ENCODE measurements at regions not wholly inside any gene's neighbourhood (a gene's known extent, or its start where the extent isn't known, plus 50 kb on each side); places are given as distances from the start of the nearest gene placed in this dataset.
A peak's percentile ranks its signal among the peaks of the same experiment; 100 is the strongest.

- Histone ChIP-seq H3K27ac (replicated peaks) (no peak overlapping the region), H3K4me1 (no peaks in the 10 kb centered on the region), H3K4me3 (no peak overlapping the region), H3K27me3 (ENCODE audit: low read depth) (no peaks in the 10 kb centered on the region), H3K9me3 (replicated peaks) (no peaks in the 10 kb centered on the region), H3K36me3 (no peaks in the 10 kb centered on the region)
- intact Hi-C loops (cut with micrococcal nuclease) = loop anchor here (5.0 to 10.0 kb wide), 2 partner anchors 216 to 813 kb away; no protein-coding TSS in a partner anchor
- TF ChIP-seq CTCF (IDR thresholded peaks at IDR 0.05; ENCODE audit: borderline replicate concordance) = no peak
- no peak for DNase-seq
These were observed 111.9 kb downstream of the OXSM start for GRCh38 chr3:25901796-25902195.

GRCh38 chr3:25902586-25902985 lies 112.7 kb downstream of the OXSM start:
- Histone ChIP-seq H3K27me3 (ENCODE audit: low read depth) (no peaks in the 10 kb centered on the region), H3K36me3 (no peaks in the 10 kb centered on the region), H3K4me1 (no peaks in the 10 kb centered on the region), H3K9me3 (replicated peaks) (no peaks in the 10 kb centered on the region), H3K27ac (replicated peaks) (no peak overlapping the region), H3K4me3 (no peak overlapping the region)
- TF ChIP-seq CTCF (IDR thresholded peaks at IDR 0.05; ENCODE audit: borderline replicate concordance) = no peak
- no peak for DNase-seq
- intact Hi-C loops (cut with micrococcal nuclease) = loop anchor here (5.0 to 10.0 kb wide), 2 partner anchors 215 to 812 kb away; no protein-coding TSS in a partner anchor

DNA sequence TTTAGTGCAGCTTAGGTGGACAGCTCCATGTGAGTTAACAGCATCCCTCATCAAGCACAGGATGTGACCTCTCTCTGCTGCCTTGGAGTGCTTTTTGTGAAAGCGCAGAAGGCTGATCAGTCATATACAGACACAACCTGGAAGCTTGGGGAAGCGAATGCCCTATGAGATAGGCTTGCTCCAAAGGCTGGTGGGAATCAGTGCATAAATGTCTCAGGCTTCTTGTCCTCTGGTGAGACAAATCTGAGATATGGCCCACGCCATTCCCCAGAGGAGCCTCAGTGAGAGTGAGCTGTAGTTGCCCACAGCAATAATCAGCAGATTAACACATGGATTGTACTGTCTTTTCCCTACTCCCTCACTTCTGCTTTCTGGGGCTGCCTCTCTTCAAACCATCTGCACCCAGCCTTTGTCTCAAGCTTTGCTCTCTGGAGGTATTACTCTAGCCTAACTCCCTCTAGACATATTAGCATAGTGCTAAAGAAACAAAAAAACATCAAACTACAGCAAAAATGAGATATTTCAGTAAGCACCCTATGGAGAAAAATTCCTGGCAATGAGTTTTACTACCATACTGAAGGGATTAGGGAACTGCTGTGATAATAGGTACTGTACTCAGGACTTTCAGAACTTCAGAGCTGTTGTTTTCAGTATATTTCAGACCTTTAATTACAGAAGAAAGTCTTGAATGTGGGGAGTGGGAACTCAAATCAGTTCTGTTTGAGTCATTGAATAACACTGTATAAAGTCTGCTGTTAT lies 113.7 kb downstream of the OXSM start:
- Histone ChIP-seq H3K4me3 (no peak overlapping the region), H3K27ac (replicated peaks) (no peak overlapping the region), H3K36me3 (no peaks in the 10 kb centered on the region), H3K4me1 (no peaks in the 10 kb centered on the region), H3K9me3 (replicated peaks) (no peaks in the 10 kb centered on the region), H3K27me3 (ENCODE audit: low read depth) (no peaks in the 10 kb centered on the region)
- intact Hi-C loops (cut with micrococcal nuclease) = loop anchor here (5.0 to 10.0 kb wide), 2 partner anchors 214 to 811 kb away; no protein-coding TSS in a partner anchor
- no peak for DNase-seq
- TF ChIP-seq CTCF (IDR thresholded peaks at IDR 0.05; ENCODE audit: borderline replicate concordance) = no peak

DNA sequence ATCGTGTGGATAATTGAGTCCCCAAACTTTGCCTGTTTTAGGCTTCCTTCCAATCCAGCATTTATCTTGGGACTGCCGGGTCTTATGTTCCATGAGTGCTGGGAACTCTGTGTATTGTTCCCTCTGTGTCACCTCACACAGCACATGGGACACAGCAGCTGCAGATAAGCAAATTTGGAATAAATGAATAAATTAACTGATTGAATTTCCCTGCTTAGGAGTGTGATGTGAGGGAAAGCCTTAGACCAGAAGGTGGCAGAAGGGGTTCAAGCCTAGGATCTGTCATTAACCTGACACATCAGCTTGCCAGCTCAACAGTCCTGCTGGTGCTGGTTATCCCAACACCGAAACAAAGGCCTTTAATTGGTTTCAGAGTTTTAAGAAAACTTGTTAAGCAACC lies 114.3 kb downstream of the OXSM start:
- Histone ChIP-seq H3K27ac (replicated peaks) (no peak overlapping the region), H3K4me3 (no peak overlapping the region), H3K27me3 (ENCODE audit: low read depth) (no peaks in the 10 kb centered on the region), H3K4me1 (no peaks in the 10 kb centered on the region), H3K9me3 (replicated peaks) (no peaks in the 10 kb centered on the region), H3K36me3 (no peaks in the 10 kb centered on the region)
- no peak for DNase-seq
- TF ChIP-seq CTCF (IDR thresholded peaks at IDR 0.05; ENCODE audit: borderline replicate concordance) = peak; percentile 70
- intact Hi-C loops (cut with micrococcal nuclease) = loop anchor here (5.0 to 10.0 kb wide), 2 partner anchors 213 to 811 kb away; no protein-coding TSS in a partner anchor

- H3K27ac ChIP-seq (replicated peaks) = no peak overlapping the region
- H3K9me3 ChIP-seq (replicated peaks) = no peaks in the 10 kb centered on the region
- H3K36me3 ChIP-seq = no peaks in the 10 kb centered on the region
- no peak overlapping the region for H3K4me3 ChIP-seq
- no peaks in the 10 kb centered on the region for H3K27me3 ChIP-seq (ENCODE audit: low read depth)
- DNase-seq = no peak
- intact Hi-C loops (cut with micrococcal nuclease) = loop anchor here (10.0 kb wide), 1 partner anchor 808 kb away; no protein-coding TSS in a partner anchor
- H3K4me1 ChIP-seq = no peaks in the 10 kb centered on the region
- TF ChIP-seq CTCF (IDR thresholded peaks at IDR 0.05; ENCODE audit: borderline replicate concordance) = no peak
These were observed 116.4 kb downstream of the OXSM start for GRCh38 chr3:25906132-25906906.
